IMR-90 (cell line): ENCODE measurements at regions not wholly inside any gene's neighbourhood (a gene's known extent, or its start where the extent isn't known, plus 50 kb on each side); places are given as distances from the start of the nearest gene placed in this dataset.
"Not testable (repeated sequence)": the region's sequence is repeated elsewhere in the genome, so short reads cannot be mapped to it uniquely, and the experiment has no call there.

Source experiments
- FOS ChIP-seq: fragments of 150-350 bp; IDR thresholded peaks from 2 replicates; pipeline ENCODE4 v1.6.1; 2016; ENCODE audit warnings: low read depth, low read length
- POLR2A ChIP-seq: IDR thresholded peaks from 2 replicates; pipeline ENCODE4 v1.6.1; 2012; ENCODE audit warnings: mild to moderate bottlenecking, low read depth, low read length
- TF ChIP-seq, protein P1 (sequence below): conservative IDR thresholded peaks from 2 replicates; pipeline ENCODE4 v1.5.1; 2012; ENCODE audit warnings: mild to moderate bottlenecking, low read depth, low read length, improper control_type of control experiment
- TF ChIP-seq, protein P2 (sequence below): fragments of 150-350 bp; IDR thresholded peaks from 2 replicates; pipeline ENCODE4 v1.6.1; 2016; ENCODE audit warnings: low read depth, mild to moderate bottlenecking, low read length, moderate library complexity, borderline replicate concordance

DNA sequence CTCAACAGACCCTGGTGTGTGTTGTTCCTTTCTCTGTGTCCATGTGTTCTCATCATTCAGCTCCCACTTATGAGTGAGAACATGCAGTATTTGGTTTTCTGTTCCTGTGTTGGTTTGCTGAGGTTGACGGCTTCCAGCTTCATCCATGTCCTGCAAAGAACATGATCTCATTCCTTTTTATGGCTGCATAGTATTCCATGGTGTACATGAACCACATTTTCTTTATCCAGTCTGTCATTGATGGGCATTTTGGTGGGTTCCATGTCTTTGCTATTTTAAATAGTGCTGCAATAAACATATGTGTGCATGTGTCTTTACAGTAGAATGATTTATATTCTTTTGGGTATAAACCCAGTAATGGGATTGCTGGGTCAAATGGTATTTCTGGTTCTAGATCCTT lies 88.9 kb downstream of the BTG1 start:
- not testable (repeated sequence) for TF ChIP-seq POLR2A, FOS
- TF ChIP-seq, protein P1, sequence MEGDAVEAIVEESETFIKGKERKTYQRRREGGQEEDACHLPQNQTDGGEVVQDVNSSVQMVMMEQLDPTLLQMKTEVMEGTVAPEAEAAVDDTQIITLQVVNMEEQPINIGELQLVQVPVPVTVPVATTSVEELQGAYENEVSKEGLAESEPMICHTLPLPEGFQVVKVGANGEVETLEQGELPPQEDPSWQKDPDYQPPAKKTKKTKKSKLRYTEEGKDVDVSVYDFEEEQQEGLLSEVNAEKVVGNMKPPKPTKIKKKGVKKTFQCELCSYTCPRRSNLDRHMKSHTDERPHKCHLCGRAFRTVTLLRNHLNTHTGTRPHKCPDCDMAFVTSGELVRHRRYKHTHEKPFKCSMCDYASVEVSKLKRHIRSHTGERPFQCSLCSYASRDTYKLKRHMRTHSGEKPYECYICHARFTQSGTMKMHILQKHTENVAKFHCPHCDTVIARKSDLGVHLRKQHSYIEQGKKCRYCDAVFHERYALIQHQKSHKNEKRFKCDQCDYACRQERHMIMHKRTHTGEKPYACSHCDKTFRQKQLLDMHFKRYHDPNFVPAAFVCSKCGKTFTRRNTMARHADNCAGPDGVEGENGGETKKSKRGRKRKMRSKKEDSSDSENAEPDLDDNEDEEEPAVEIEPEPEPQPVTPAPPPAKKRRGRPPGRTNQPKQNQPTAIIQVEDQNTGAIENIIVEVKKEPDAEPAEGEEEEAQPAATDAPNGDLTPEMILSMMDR = not testable (repeated sequence)
- TF ChIP-seq, protein P2, sequence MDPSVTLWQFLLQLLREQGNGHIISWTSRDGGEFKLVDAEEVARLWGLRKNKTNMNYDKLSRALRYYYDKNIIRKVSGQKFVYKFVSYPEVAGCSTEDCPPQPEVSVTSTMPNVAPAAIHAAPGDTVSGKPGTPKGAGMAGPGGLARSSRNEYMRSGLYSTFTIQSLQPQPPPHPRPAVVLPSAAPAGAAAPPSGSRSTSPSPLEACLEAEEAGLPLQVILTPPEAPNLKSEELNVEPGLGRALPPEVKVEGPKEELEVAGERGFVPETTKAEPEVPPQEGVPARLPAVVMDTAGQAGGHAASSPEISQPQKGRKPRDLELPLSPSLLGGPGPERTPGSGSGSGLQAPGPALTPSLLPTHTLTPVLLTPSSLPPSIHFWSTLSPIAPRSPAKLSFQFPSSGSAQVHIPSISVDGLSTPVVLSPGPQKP = not testable (repeated sequence)
